K562 (cell line): ENCODE measurements at regions not wholly inside any gene's neighbourhood (a gene's known extent, or its start where the extent isn't known, plus 50 kb on each side); places are given as distances from the start of the nearest gene placed in this dataset.

Source experiments
- ATAC-seq: fragments of 200-7000 bp; cut with Tn5 transposase; 3 replicates; pipeline ENCODE4 v1.9.1; 2020; ENCODE audit warnings: moderate library complexity
- BruUV-seq: library from RNA; stranded (reverse); fragments of 400-500 nt; replicated peaks from 2 replicates; lab custom pipeline; 2021; lab: Mats Ljungman, UMichigan
- CTCF ChIA-PET: fragments of 300-600 bp; formaldehyde crosslinking; extraction: SDS; loops from one replicate; lab custom pipeline; 2021; ENCODE audit warnings: low intra/inter-chr PET ratio; lab: Yijun Ruan, JAX
- POLR2A ChIA-PET: fragments of 300-600, 350-650 bp; sonication (Branson Sonifier 250); formaldehyde crosslinking; extraction: SDS; loops from one replicate; lab custom pipeline; 2021; ENCODE audit warnings: antibody characterized with exemption, inconsistent platforms; lab: Yijun Ruan, JAX
- DNase-seq, 4 experiments: peaks; one replicate each; pipeline versions ENCODE4 v3.0.0 to v3.0.0-alpha.2; 2011 to 2018; ENCODE audit warnings: low spot score in 3 of 4, mixed read lengths in 3 of 4; ENCODE audit errors: extremely low read depth in 1 of 4
- FAIRE-seq: peaks from 2 replicates; lab custom pipeline; 2011; peaks lifted over from hg19 to GRCh38; lab: Jason Lieb, UNC
- H2AFZ ChIP-seq: 2 replicates; pipeline ENCODE4 v1.6.0; 2011; ENCODE audit warnings: low read depth, low read length, control low read depth, inconsistent platforms
- H3K27ac ChIP-seq: fragments of 200-600 bp; 3 replicates; pipeline ENCODE4 v1.8.0; 2011; ENCODE audit warnings: low read depth, mild to moderate bottlenecking, control low read depth, inconsistent platforms, low read length, moderate library complexity, mixed read lengths; ENCODE audit errors: extremely low read depth
- H3K27me3 ChIP-seq, 2 experiments: fragments of 300-600 bp in 1 of 2; 2 replicates in 1 of 2; 3 replicates in 1 of 2; pipeline versions ENCODE4 v1.6.0 to v1.8.0; 2011; ENCODE audit warnings: inconsistent platforms in 2 of 2, low read length in 2 of 2, mild to moderate bottlenecking in 1 of 2, mixed read lengths in 1 of 2, moderate library complexity in 1 of 2; ENCODE audit not compliant: control insufficient read depth in 2 of 2, insufficient read depth in 2 of 2
- H3K36me3 ChIP-seq: fragments of 300-600 bp; 3 replicates; pipeline ENCODE4 v1.8.0; 2011; ENCODE audit warnings: mild to moderate bottlenecking, low read length, inconsistent platforms; ENCODE audit not compliant: control insufficient read depth, insufficient read depth
- H3K4me1 ChIP-seq, 2 experiments: fragments of 200-600 bp in 1 of 2; replicated peaks in 1 of 2; 2 replicates in 1 of 2; 3 replicates in 1 of 2; pipeline versions ENCODE4 v1.5.1 to v1.8.0; 2011; ENCODE audit warnings: inconsistent platforms in 2 of 2, low read length in 2 of 2, mild to moderate bottlenecking in 1 of 2, mixed read lengths in 1 of 2, moderate library complexity in 1 of 2; ENCODE audit not compliant: control insufficient read depth in 2 of 2, insufficient read depth in 2 of 2
- H3K4me2 ChIP-seq: 2 replicates; pipeline ENCODE4 v1.6.1; 2011; ENCODE audit warnings: low read length, control low read depth, inconsistent platforms, mixed read lengths; ENCODE audit not compliant: insufficient read depth
- H3K4me3 ChIP-seq: fragments of 200-600 bp; sonication (generic), shearing (Covaris generic); 2 replicates; pipeline ENCODE4 v1.5.1; 2016; ENCODE audit warnings: control low read depth, inconsistent platforms
- H3K79me2 ChIP-seq: fragments of 200-600 bp; 3 replicates; pipeline ENCODE4 v1.8.0; 2011; ENCODE audit warnings: low read length, inconsistent platforms; ENCODE audit not compliant: control insufficient read depth, insufficient read depth
- H3K9ac ChIP-seq, 2 experiments: 2 replicates each; pipeline versions ENCODE4 v1.6.0 to v1.6.1; 2011; ENCODE audit warnings: low read depth in 2 of 2, low read length in 2 of 2, control low read depth in 1 of 2, inconsistent platforms in 1 of 2, mild to moderate bottlenecking in 1 of 2, mixed read lengths in 1 of 2; ENCODE audit not compliant: insufficient read depth in 1 of 2
- H3K9me1 ChIP-seq: one replicate; pipeline ENCODE4 v1.6.0; 2011; ENCODE audit warnings: inconsistent platforms, mild to moderate bottlenecking, low read length, moderate library complexity; ENCODE audit not compliant: control insufficient read depth, insufficient read depth
- H3K9me3 ChIP-seq: replicated peaks from 2 replicates; pipeline ENCODE4 v1.5.1; 2011; ENCODE audit warnings: low read depth, low read length, inconsistent platforms; ENCODE audit not compliant: control insufficient read depth, insufficient read depth
- H4K20me1 ChIP-seq: replicated peaks from 2 replicates; pipeline ENCODE4 v1.6.1; 2011; ENCODE audit warnings: low read length, inconsistent platforms, mixed read lengths; ENCODE audit not compliant: control insufficient read depth, insufficient read depth
- FUS ChIP-seq: fragments of 200-400 bp; formaldehyde crosslinking; optimal IDR thresholded peaks from 2 replicates; pipeline ENCODE3; 2017; ENCODE audit warnings: low read depth, low read length
- HNRNPLL ChIP-seq: fragments of 200-400 bp; formaldehyde crosslinking; IDR thresholded peaks from 2 replicates; pipeline ENCODE4 v1.6.1; 2017; ENCODE audit warnings: low read length, low read depth, mild to moderate bottlenecking; ENCODE audit not compliant: poor library complexity, severe bottlenecking
- HNRNPUL1 ChIP-seq: fragments of 200-400 bp; formaldehyde crosslinking; IDR thresholded peaks from 2 replicates; pipeline ENCODE4 v1.6.1; 2017; ENCODE audit warnings: low read length
- MAZ ChIP-seq, 2 experiments: fragments of 450-650 bp in 1 of 2; sonication (generic) in 1 of 2; formaldehyde crosslinking; IDR thresholded peaks in 1 of 2; conservative IDR thresholded peaks in 1 of 2; 2 replicates each; pipeline versions ENCODE4 v1.4.0 to v1.5.0; 2020; ENCODE audit warnings: mild to moderate bottlenecking in 1 of 2, missing genetic modification reagents in 1 of 2
- MECOM ChIP-seq: fragments of 250-450 bp; sonication (Bioruptor Pico); IDR thresholded peaks from 2 replicates; pipeline ENCODE4 v1.8.0; 2022; ENCODE audit warnings: inconsistent platforms
- MYBL2 ChIP-seq, 2 experiments: fragments of 450-650 bp in 1 of 2; sonication (generic) in 1 of 2; formaldehyde crosslinking in 1 of 2; IDR thresholded peaks; 2 replicates each; pipeline versions ENCODE4 v1.6.1 to v1.8.1; 2017 to 2022; ENCODE audit warnings: borderline replicate concordance in 1 of 2, inconsistent platforms in 1 of 2, low read depth in 1 of 2, mild to moderate bottlenecking in 1 of 2, missing genetic modification reagents in 1 of 2, moderate library complexity in 1 of 2
- NFRKB ChIP-seq: fragments of 450-650 bp; IDR thresholded peaks from 2 replicates; pipeline ENCODE4 v1.6.1; 2016; ENCODE audit warnings: low read depth
- SAFB2 ChIP-seq: fragments of 200-400 bp; formaldehyde crosslinking; IDR thresholded peaks from 2 replicates; pipeline ENCODE4 v1.6.1; 2018; ENCODE audit warnings: borderline replicate concordance, low read length, low read depth, moderate library complexity; ENCODE audit not compliant: severe bottlenecking
- TEAD4 ChIP-seq, 2 experiments: sonication (generic) in 1 of 2; formaldehyde crosslinking in 1 of 2; IDR thresholded peaks; 2 replicates each; pipeline versions ENCODE4 v1.6.1 to v1.8.0; 2012 to 2022; ENCODE audit warnings: borderline replicate concordance in 1 of 2, inconsistent platforms in 1 of 2, low read length in 1 of 2, mild to moderate bottlenecking in 1 of 2, missing genetic modification reagents in 1 of 2
- THAP12 ChIP-seq: fragments of 250-450 bp; sonication (Bioruptor Pico); IDR thresholded peaks from 2 replicates; pipeline ENCODE4 v1.9.0; 2021; ENCODE audit warnings: mild to moderate bottlenecking, inconsistent platforms
- TRIM28 ChIP-seq: fragments of 450-650 bp; IDR thresholded peaks from 2 replicates; pipeline ENCODE4 v1.6.1; 2017
- ZKSCAN3 ChIP-seq: fragments of 250-450 bp; sonication (Bioruptor Pico); IDR thresholded peaks from 2 replicates; pipeline ENCODE4 v1.4.0; 2020
- ZNF280B ChIP-seq: fragments of 250-450 bp; sonication (Bioruptor Pico); IDR thresholded peaks from 2 replicates; pipeline ENCODE4 v1.5.1; 2021; ENCODE audit warnings: mild to moderate bottlenecking
- ZNF609 ChIP-seq: sonication (generic); formaldehyde crosslinking; IDR thresholded peaks from 2 replicates; pipeline ENCODE4 v1.8.1; 2023; ENCODE audit warnings: missing genetic modification reagents, mild to moderate bottlenecking, borderline replicate concordance
- ZNF778 ChIP-seq: fragments of 450-650 bp; formaldehyde crosslinking; IDR thresholded peaks from 2 replicates; pipeline ENCODE4 v1.4.0; 2020; ENCODE audit warnings: mild to moderate bottlenecking, moderate library complexity
- WGBS: fragments of 100-300 bp; shearing (Covaris generic); methylation state at CpG from one replicate; pipeline ENCODE4 v1.1.6; 2016; ENCODE audit warnings: low coverage, mixed read lengths; ENCODE audit not compliant: insufficient coverage; ENCODE audit errors: missing lambda C conversion rate; 5-methylcytosine and 5-hydroxymethylcytosine counted together
- in situ Hi-C: fragments of 300-500 bp; cut with MboI; formaldehyde crosslinking; loops from 4 replicates; pipeline ENCODE4 v1.15.0; 2018; ENCODE audit warnings: inconsistent platforms, mixed read lengths
- intact Hi-C: fragments of 100-400 bp; cut with micrococcal nuclease; formaldehyde crosslinking; loops from 2 replicates; pipeline ENCODE4 v1.14.2; 2022

- H3K9me3 ChIP-seq = no peaks in the 10 kb centered on the region
- CTCF ChIA-PET = no interaction called here
- no peak for TF ChIP-seq SAFB2
- TF ChIP-seq MYBL2 (IDR thresholded peaks at IDR 0.05; ENCODE audit: low read depth) = no peak
- no peak for TF ChIP-seq MYBL2 (CRISPR knock-in tag; IDR thresholded peaks at IDR 0.05; ENCODE audit: borderline replicate concordance)
- TF ChIP-seq NFRKB = no peak
- TF ChIP-seq MAZ (CRISPR knock-in tag; conservative IDR thresholded peaks at IDR 0.05 in 1 of 2, IDR thresholded peaks at IDR 0.05 in 1 of 2) = no peak
- no peak for TF ChIP-seq TEAD4 (IDR thresholded peaks at IDR 0.05; ENCODE audit: low read length)
- TF ChIP-seq TEAD4 (CRISPR knock-in tag; IDR thresholded peaks at IDR 0.05; ENCODE audit: borderline replicate concordance) = no peak
- TF ChIP-seq ZKSCAN3 = no peak
- no peak for TF ChIP-seq FUS
- TF ChIP-seq MECOM = no peak
- TF ChIP-seq HNRNPLL = no peak
- no peak for TF ChIP-seq HNRNPUL1
- no peak for TF ChIP-seq TRIM28
- no peak for TF ChIP-seq THAP12 (CRISPR knock-in tag)
- TF ChIP-seq ZNF280B (CRISPR knock-in tag) = no peak
- no peak for TF ChIP-seq ZNF778
- TF ChIP-seq ZNF609 (CRISPR knock-in tag) = no peak
These were observed 560.7 kb upstream of the CPEB2 start for GRCh38 chr4:14441561-14441960.

More at GRCh38 chr4:14441561-14441960, 560.7 kb upstream of the CPEB2 start:
- no peak for ATAC-seq
- no peak overlapping the region for H3K9ac ChIP-seq
- no TSS peak for BruUV-seq
- H3K27ac ChIP-seq = no peak overlapping the region
- H3K4me2 ChIP-seq = no peak overlapping the region
- H4K20me1 ChIP-seq = no peaks in the 10 kb centered on the region
- H3K9me1 ChIP-seq = no peaks in the 10 kb centered on the region
- intact Hi-C loops = no loop called here
- no peaks in the 10 kb centered on the region for H3K4me1 ChIP-seq
- no peak for FAIRE-seq
- in situ Hi-C loops = no loop called here
- WGBS = 8% methylated on average over 3 of the region's 3 CpGs
- no peaks in the 10 kb centered on the region for H3K27me3 ChIP-seq
- no peak for DNase-seq
- POLR2A ChIA-PET = no interaction called here
- no peak overlapping the region for H3K4me3 ChIP-seq
- H2AFZ ChIP-seq = no peak overlapping the region
- H3K36me3 ChIP-seq = no peaks in the 10 kb centered on the region
- H3K79me2 ChIP-seq = no peaks in the 10 kb centered on the region
